Neuronal stem cell (in vitro differentiated cells): ENCODE measurements at regions not wholly inside any gene's neighbourhood (a gene's known extent, or its start where the extent isn't known, plus 50 kb on each side); places are given as distances from the start of the nearest gene placed in this dataset.

Experiments used
- DNase-seq: peaks from one replicate; pipeline ENCODE4 v3.0.0-alpha.2; 2013; ENCODE audit warnings: low spot score
- H2AFZ ChIP-seq: one replicate; pipeline ENCODE4 v1.6.1; 2013; ENCODE audit warnings: mild to moderate bottlenecking, low read length, inconsistent platforms
- H2AK5ac ChIP-seq: 2 replicates; pipeline ENCODE4 v1.6.1; 2013; ENCODE audit warnings: low read depth, mild to moderate bottlenecking, inconsistent platforms, low read length, moderate library complexity, mixed read lengths
- H2BK120ac ChIP-seq: 2 replicates; pipeline ENCODE4 v1.6.1; 2013; ENCODE audit warnings: low read depth, mild to moderate bottlenecking, inconsistent platforms, low read length, moderate library complexity, mixed read lengths
- H2BK12ac ChIP-seq: one replicate; pipeline ENCODE4 v1.6.1; 2013; ENCODE audit warnings: low read length, inconsistent platforms
- H2BK15ac ChIP-seq: 2 replicates; pipeline ENCODE4 v1.6.1; 2013; ENCODE audit warnings: mild to moderate bottlenecking, low read length, inconsistent platforms, mixed read lengths
- H2BK5ac ChIP-seq: one replicate; pipeline ENCODE4 v1.6.1; 2013; ENCODE audit warnings: inconsistent platforms, mild to moderate bottlenecking, low read length, moderate library complexity
- H3K14ac ChIP-seq: one replicate; pipeline ENCODE4 v1.6.1; 2013; ENCODE audit warnings: low read length, inconsistent platforms
- H3K18ac ChIP-seq: 2 replicates; pipeline ENCODE4 v1.6.1; 2013; ENCODE audit warnings: low read length, inconsistent platforms
- H3K23ac ChIP-seq: 2 replicates; pipeline ENCODE4 v1.6.1; 2013; ENCODE audit warnings: low read depth, mild to moderate bottlenecking, mixed read lengths, low read length, inconsistent platforms; ENCODE audit not compliant: poor library complexity
- H3K27ac ChIP-seq: replicated peaks from 3 replicates; pipeline ENCODE4 v1.5.1; 2013; ENCODE audit warnings: low read length, inconsistent platforms
- H3K27me3 ChIP-seq, 3 experiments: 2 replicates each; pipeline ENCODE4 v1.6.1; 2013; ENCODE audit warnings: low read length in 3 of 3, mild to moderate bottlenecking in 2 of 3, inconsistent platforms in 1 of 3, low read depth in 1 of 3, mixed read lengths in 1 of 3, moderate library complexity in 1 of 3; ENCODE audit not compliant: control insufficient read depth in 3 of 3, insufficient read depth in 3 of 3
- H3K36me3 ChIP-seq, 2 donors: replicated peaks in 1 of 2; 2 replicates each; pipeline ENCODE4 v1.6.1; 2013; ENCODE audit warnings: low read length in 2 of 2; ENCODE audit not compliant: control insufficient read depth in 2 of 2, insufficient read depth in 2 of 2
- H3K4ac ChIP-seq: 2 replicates; pipeline ENCODE4 v1.6.1; 2013; ENCODE audit warnings: inconsistent platforms, mild to moderate bottlenecking, low read length, moderate library complexity
- H3K4me1 ChIP-seq, 2 donors: 1 replicate in 1 of 2; 2 replicates in 1 of 2; pipeline ENCODE4 v1.6.1; 2013; ENCODE audit warnings: low read length in 2 of 2, low read depth in 1 of 2; ENCODE audit not compliant: control insufficient read depth in 2 of 2, insufficient read depth in 1 of 2
- H3K4me2 ChIP-seq: one replicate; pipeline ENCODE4 v1.6.1; 2013; ENCODE audit warnings: mild to moderate bottlenecking, low read length, inconsistent platforms; ENCODE audit not compliant: insufficient read depth, poor library complexity, severe bottlenecking
- H3K4me3 ChIP-seq, 2 donors: 2 replicates each; pipeline ENCODE4 v1.5.1; 2013; ENCODE audit warnings: low read length in 2 of 2, mild to moderate bottlenecking in 2 of 2, inconsistent platforms in 1 of 2, moderate library complexity in 1 of 2
- H3K79me1 ChIP-seq: one replicate; pipeline ENCODE4 v1.6.1; 2013; ENCODE audit warnings: low read depth, mild to moderate bottlenecking, inconsistent platforms, low read length, moderate library complexity
- H3K9ac ChIP-seq: one replicate; pipeline ENCODE4 v1.6.1; 2013; ENCODE audit warnings: mild to moderate bottlenecking, low read depth, low read length, inconsistent platforms; ENCODE audit not compliant: poor library complexity
- H3K9me3 ChIP-seq, 2 donors: replicated peaks in 1 of 2; 2 replicates each; pipeline versions ENCODE3 to v1.6.1; 2013; ENCODE audit warnings: low read length in 2 of 2, mild to moderate bottlenecking in 2 of 2, inconsistent platforms in 1 of 2, low read depth in 1 of 2, mixed read lengths in 1 of 2, moderate library complexity in 1 of 2; ENCODE audit not compliant: control insufficient read depth in 2 of 2, insufficient read depth in 1 of 2
- H4K8ac ChIP-seq: one replicate; pipeline ENCODE4 v1.6.1; 2013; ENCODE audit warnings: low read depth, mild to moderate bottlenecking, inconsistent platforms, low read length, moderate library complexity
- H4K91ac ChIP-seq: one replicate; pipeline ENCODE4 v1.6.1; 2013; ENCODE audit warnings: low read length, low read depth, mild to moderate bottlenecking, inconsistent platforms; ENCODE audit not compliant: poor library complexity
- WGBS, 2 donors: extraction: QIAGEN DNeasy Blood & Tissue Kit; methylation state at CpG; one replicate each; pipeline ENCODE4 v1.1.7; 2013; ENCODE audit warnings: missing lambda C conversion rate in 2 of 2, mixed read lengths in 1 of 2; ENCODE audit not compliant: insufficient read length in 2 of 2, insufficient replicate concordance in 1 of 2; ENCODE audit errors: extremely low coverage in 2 of 2; 5-methylcytosine and 5-hydroxymethylcytosine counted together

DNA sequence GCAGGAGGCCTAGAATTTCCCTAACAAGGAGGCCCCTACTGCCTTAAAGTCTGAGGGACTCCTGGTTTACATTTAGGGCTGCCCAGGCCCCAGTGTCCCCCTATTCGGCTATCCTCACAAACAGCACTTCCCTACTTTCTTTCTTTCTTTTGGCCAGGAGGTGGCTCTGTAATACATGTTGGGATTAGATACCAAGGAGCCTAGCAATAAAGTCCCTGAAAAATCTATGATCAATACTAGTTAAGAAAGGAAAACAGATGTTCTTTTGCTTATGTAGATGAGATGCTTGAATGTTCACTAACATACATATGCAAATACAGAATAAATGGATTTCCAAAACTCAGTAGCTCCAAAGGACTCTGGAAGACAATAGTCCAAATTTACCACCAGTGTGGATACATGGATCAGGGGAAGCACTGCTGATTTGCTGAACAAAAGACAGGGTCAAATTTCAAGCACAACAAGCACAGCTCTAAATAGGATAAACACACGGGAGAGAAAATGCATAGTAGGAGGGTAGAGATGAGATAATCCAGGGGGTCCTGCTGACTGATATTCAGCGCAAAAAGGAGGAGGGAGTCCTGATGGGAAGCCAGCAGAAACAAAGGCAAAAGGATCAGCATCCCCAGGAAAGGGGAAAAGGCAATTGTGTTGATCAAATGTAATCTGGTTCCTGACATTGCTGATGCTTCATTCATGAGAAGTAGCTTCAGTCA, 240.0 kb downstream of the NUF2 start:
- Histone ChIP-seq H3K9ac (no peak overlapping the region), H2BK5ac (no peak overlapping the region), H3K9me3 (no peaks in the 10 kb centered on the region), H2AK5ac (no peak overlapping the region), H3K14ac (no peak overlapping the region), H3K36me3 (no peaks in the 10 kb centered on the region), H3K23ac (no peak overlapping the region), H3K4me3 (no peak overlapping the region), H2BK120ac (no peak overlapping the region), H2AFZ (no peak overlapping the region), H3K18ac (no peak overlapping the region), H4K91ac (no peak overlapping the region), H2BK12ac (no peak overlapping the region), H3K27me3 (no peaks in the 10 kb centered on the region), H3K4me1 (peaks cover 0 to 7% of the 10 kb centered on the region in 2 donors), H3K4me2 (no peak overlapping the region), H3K4ac (no peak overlapping the region), H3K27ac (no peak overlapping the region), H3K79me1 (no peaks in the 10 kb centered on the region), H4K8ac (no peak overlapping the region), H2BK15ac (no peak overlapping the region)
- no CpG with 5 or more reads among the region's 3 CpGs for WGBS, 2 donors
- peak; percentile 51 for DNase-seq

DNA sequence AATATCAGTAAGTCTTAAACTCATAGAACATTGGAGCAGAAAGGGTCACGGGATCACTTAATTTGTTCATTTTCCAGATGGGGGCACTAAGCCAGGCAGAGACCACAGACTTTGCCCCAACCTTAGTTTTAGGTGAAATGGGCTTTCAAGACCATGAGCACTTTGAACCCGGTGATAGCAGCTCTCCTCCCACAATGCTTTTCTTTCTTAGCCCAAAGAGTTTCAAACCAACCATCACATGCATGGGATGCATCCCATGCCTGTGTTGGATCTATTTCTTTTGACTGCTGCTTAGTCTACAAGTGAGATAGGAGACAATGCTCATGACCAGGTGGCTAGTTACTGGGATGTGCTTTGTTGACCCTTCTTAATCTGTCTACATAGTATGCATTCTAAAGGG, 240.6 kb downstream of the NUF2 start:
- no peak overlapping the region for H3K4me2 ChIP-seq
- H3K4me3 ChIP-seq, result no peak overlapping the region
- H2BK5ac ChIP-seq, result no peak overlapping the region
- H2BK120ac ChIP-seq, result no peak overlapping the region
- no peaks in the 10 kb centered on the region for H3K27me3 ChIP-seq
- H3K4ac ChIP-seq, result no peak overlapping the region
- no peaks in the 10 kb centered on the region for H3K36me3 ChIP-seq
- H4K91ac ChIP-seq, result no peak overlapping the region
- no peak overlapping the region for H2AFZ ChIP-seq
- no peak overlapping the region for H2BK12ac ChIP-seq
- no peak overlapping the region for H3K18ac ChIP-seq
- no peak overlapping the region for H3K9ac ChIP-seq
- no peak overlapping the region for H3K14ac ChIP-seq
- H3K79me1 ChIP-seq, result no peaks in the 10 kb centered on the region
- peaks cover 0 to 7% of the 10 kb centered on the region in 2 donors for H3K4me1 ChIP-seq
- H3K27ac ChIP-seq, result no peak overlapping the region
- no CpG with 5 or more reads among the region's 2 CpGs for WGBS, 2 donors
- H3K9me3 ChIP-seq, result no peaks in the 10 kb centered on the region
- DNase-seq, result no peak
- no peak overlapping the region for H4K8ac ChIP-seq
- no peak overlapping the region for H3K23ac ChIP-seq
- no peak overlapping the region for H2AK5ac ChIP-seq
- H2BK15ac ChIP-seq, result no peak overlapping the region

DNA sequence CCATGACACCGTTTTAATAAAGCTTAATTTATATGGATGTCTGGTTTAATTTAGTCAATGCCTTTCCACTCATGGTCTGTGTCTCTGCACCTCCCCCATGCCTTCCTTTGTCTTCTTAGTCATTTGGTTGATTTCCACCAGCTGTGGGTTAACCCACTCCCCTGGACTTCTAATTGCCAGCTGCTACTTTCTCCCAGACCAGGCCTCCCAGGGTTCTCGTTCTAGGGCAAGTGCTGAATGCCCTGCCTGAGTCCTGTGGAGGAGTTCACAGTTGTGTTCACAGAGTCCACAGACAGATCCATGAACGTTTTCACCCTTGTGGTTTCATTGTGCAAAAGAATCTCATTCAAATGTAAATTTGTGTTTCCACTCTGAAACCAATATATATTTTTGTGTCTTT, 243.4 kb downstream of the NUF2 start:
- Histone ChIP-seq H4K8ac (no peak overlapping the region), H2BK15ac (no peak overlapping the region), H3K27me3 (no peaks in the 10 kb centered on the region), H3K23ac (no peak overlapping the region), H3K27ac (no peak overlapping the region), H4K91ac (no peak overlapping the region), H3K4me2 (no peak overlapping the region), H3K9ac (no peak overlapping the region), H2BK120ac (no peak overlapping the region), H2BK12ac (no peak overlapping the region), H3K18ac (no peak overlapping the region), H2BK5ac (no peak overlapping the region), H3K4ac (no peak overlapping the region), H3K4me3 (no peak overlapping the region), H2AFZ (no peak overlapping the region), H3K4me1 (peaks cover 0 to 7% of the 10 kb centered on the region in 2 donors), H2AK5ac (no peak overlapping the region), H3K79me1 (no peaks in the 10 kb centered on the region), H3K9me3 (no peaks in the 10 kb centered on the region), H3K14ac (no peak overlapping the region), H3K36me3 (no peaks in the 10 kb centered on the region)
- no peak for DNase-seq
- WGBS, 2 donors, result no CpG with 5 or more reads among the region's 3 CpGs

DNA sequence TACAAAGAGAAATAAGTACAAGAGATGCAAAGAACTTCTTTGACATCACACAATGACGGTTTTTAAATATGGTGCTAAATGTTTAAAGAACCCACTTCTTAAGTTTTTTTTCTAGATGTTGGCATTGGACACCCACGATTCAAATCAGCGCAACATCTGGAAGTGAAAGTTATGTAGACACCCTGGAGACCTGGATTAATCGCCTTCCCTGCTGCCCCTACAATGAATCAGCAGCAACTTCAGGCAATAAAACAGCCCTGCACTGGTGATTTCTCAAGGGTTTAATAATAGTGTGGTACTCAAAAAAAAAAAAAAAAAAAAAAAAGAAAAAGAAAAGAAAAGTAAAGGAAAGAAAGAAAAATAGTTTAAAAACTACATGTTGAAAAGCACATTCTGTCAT, 248.3 kb downstream of the NUF2 start:
- DNase-seq, result no peak
- H3K9ac ChIP-seq, result no peak overlapping the region
- no peaks in the 10 kb centered on the region for H3K4me1 ChIP-seq
- H3K4me2 ChIP-seq, result no peak overlapping the region
- H3K27me3 ChIP-seq, result no peaks in the 10 kb centered on the region
- H3K9me3 ChIP-seq, result no peaks in the 10 kb centered on the region
- H3K27ac ChIP-seq, result no peak overlapping the region
- H2BK15ac ChIP-seq, result no peak overlapping the region
- H2BK120ac ChIP-seq, result no peak overlapping the region
- no peaks in the 10 kb centered on the region for H3K36me3 ChIP-seq
- no peak overlapping the region for H3K18ac ChIP-seq
- H3K79me1 ChIP-seq, result no peaks in the 10 kb centered on the region
- H4K8ac ChIP-seq, result no peak overlapping the region
- no peak overlapping the region for H3K23ac ChIP-seq
- WGBS, 2 donors, result no CpG with 5 or more reads among the region's 4 CpGs
- H4K91ac ChIP-seq, result no peak overlapping the region
- H3K4ac ChIP-seq, result no peak overlapping the region
- H2AFZ ChIP-seq, result no peak overlapping the region
- no peak overlapping the region for H2BK5ac ChIP-seq
- no peak overlapping the region for H2BK12ac ChIP-seq
- H3K4me3 ChIP-seq, result no peak overlapping the region
- H3K14ac ChIP-seq, result no peak overlapping the region
- no peak overlapping the region for H2AK5ac ChIP-seq
